ENCODE measurements at regions not wholly inside any gene's neighbourhood (a gene's known extent, or its start where the extent isn't known, plus 50 kb on each side); places are given as distances from the start of the nearest gene placed in this dataset.

GRCh38 chrX:39331082-39331704, 529.9 kb downstream of the MID1IP1 start:
- Histone ChIP-seq H3K36me3 (replicated peaks; ENCODE audit: low read depth, low read length) (no peaks in the 10 kb centered on the region), H3K9me3 (ENCODE audit: insufficient read depth, low read length) (no peaks in the 10 kb centered on the region), H3K79me2 (ENCODE audit: low read length) (no peaks in the 10 kb centered on the region), H3K27ac (ENCODE audit: low read length) (no peak overlapping the region), H3K4me1 (ENCODE audit: low read length) (no peaks in the 10 kb centered on the region), H2AFZ (ENCODE audit: low read depth, low read length) (no peak overlapping the region), H3K4me2 (ENCODE audit: low read length) (no peak overlapping the region), H3K27me3 (ENCODE audit: low read depth, low read length) (0 out of 2 replicates have a peak, but pooled peaks cover 4% of the 10 kb centered on the region), H3K9ac (ENCODE audit: low read length) (no peak overlapping the region), H3K4me3 (ENCODE audit: low read length) (no peak overlapping the region), H4K20me1 (ENCODE audit: insufficient read depth, low read length) (no peaks in the 10 kb centered on the region)
- TF ChIP-seq CTCF (IDR thresholded peaks at IDR 0.05; ENCODE audit: low read depth, low read length) (no peak), EZH2phosphoT487 (IDR thresholded peaks at IDR 0.05; ENCODE audit: low read depth) (no peak)

GRCh38 chrX:39333451-39333850, 532.2 kb downstream of the MID1IP1 start:
- 0 out of 2 replicates have a peak, but pooled peaks cover 4% of the 10 kb centered on the region for H3K27me3 ChIP-seq (ENCODE audit: low read depth, low read length)
- no peaks in the 10 kb centered on the region for H3K4me1 ChIP-seq (ENCODE audit: low read length)
- H3K27ac ChIP-seq (ENCODE audit: low read length), result no peak overlapping the region
- no peak overlapping the region for H2AFZ ChIP-seq (ENCODE audit: low read depth, low read length)
- H3K9me3 ChIP-seq (ENCODE audit: insufficient read depth, low read length), result no peaks in the 10 kb centered on the region
- no peaks in the 10 kb centered on the region for H4K20me1 ChIP-seq (ENCODE audit: insufficient read depth, low read length)
- H3K79me2 ChIP-seq (ENCODE audit: low read length), result no peaks in the 10 kb centered on the region
- no peak for TF ChIP-seq CTCF (IDR thresholded peaks at IDR 0.05; ENCODE audit: low read depth, low read length)
- TF ChIP-seq EZH2phosphoT487 (IDR thresholded peaks at IDR 0.05; ENCODE audit: low read depth), result no peak
- no peaks in the 10 kb centered on the region for H3K36me3 ChIP-seq (replicated peaks; ENCODE audit: low read depth, low read length)
- H3K4me3 ChIP-seq (ENCODE audit: low read length), result no peak overlapping the region
- no peak overlapping the region for H3K4me2 ChIP-seq (ENCODE audit: low read length)
- no peak overlapping the region for H3K9ac ChIP-seq (ENCODE audit: low read length)

- no peaks in the 10 kb centered on the region for H3K27me3 ChIP-seq (ENCODE audit: low read depth, low read length)
- H3K36me3 ChIP-seq (replicated peaks; ENCODE audit: low read depth, low read length), result no peaks in the 10 kb centered on the region
- H3K9me3 ChIP-seq (ENCODE audit: insufficient read depth, low read length), result no peaks in the 10 kb centered on the region
- no peak overlapping the region for H3K9ac ChIP-seq (ENCODE audit: low read length)
- H3K79me2 ChIP-seq (ENCODE audit: low read length), result no peaks in the 10 kb centered on the region
- no peak overlapping the region for H3K27ac ChIP-seq (ENCODE audit: low read length)
- H3K4me2 ChIP-seq (ENCODE audit: low read length), result no peak overlapping the region
- H3K4me3 ChIP-seq (ENCODE audit: low read length), result no peak overlapping the region
- no peak overlapping the region for H2AFZ ChIP-seq (ENCODE audit: low read depth, low read length)
- H3K4me1 ChIP-seq (ENCODE audit: low read length), result no peaks in the 10 kb centered on the region
- no peaks in the 10 kb centered on the region for H4K20me1 ChIP-seq (ENCODE audit: insufficient read depth, low read length)
- TF ChIP-seq EZH2phosphoT487 (IDR thresholded peaks at IDR 0.05; ENCODE audit: low read depth), result no peak
- TF ChIP-seq CTCF (IDR thresholded peaks at IDR 0.05; ENCODE audit: low read depth, low read length), result no peak
Measured at GRCh38 chrX:39335513-39336235, 534.4 kb downstream of the MID1IP1 start.

GRCh38 chrX:39336671-39337311, 535.5 kb downstream of the MID1IP1 start:
- H3K4me1 ChIP-seq (ENCODE audit: low read length), result no peaks in the 10 kb centered on the region
- no peak overlapping the region for H3K4me3 ChIP-seq (ENCODE audit: low read length)
- H2AFZ ChIP-seq (ENCODE audit: low read depth, low read length), result no peak overlapping the region
- H3K9ac ChIP-seq (ENCODE audit: low read length), result no peak overlapping the region
- TF ChIP-seq CTCF (IDR thresholded peaks at IDR 0.05; ENCODE audit: low read depth, low read length) (no peak), EZH2phosphoT487 (IDR thresholded peaks at IDR 0.05; ENCODE audit: low read depth) (no peak)
- H3K79me2 ChIP-seq (ENCODE audit: low read length), result no peaks in the 10 kb centered on the region
- no peaks in the 10 kb centered on the region for H3K9me3 ChIP-seq (ENCODE audit: insufficient read depth, low read length)
- H3K4me2 ChIP-seq (ENCODE audit: low read length), result no peak overlapping the region
- H4K20me1 ChIP-seq (ENCODE audit: insufficient read depth, low read length), result no peaks in the 10 kb centered on the region
- H3K36me3 ChIP-seq (replicated peaks; ENCODE audit: low read depth, low read length), result no peaks in the 10 kb centered on the region
- H3K27me3 ChIP-seq (ENCODE audit: low read depth, low read length), result no peaks in the 10 kb centered on the region
- no peak overlapping the region for H3K27ac ChIP-seq (ENCODE audit: low read length)

Data from OCI-LY3 (cell line).